H9 (cell line): ENCODE measurements at regions not wholly inside any gene's neighbourhood (a gene's known extent, or its start where the extent isn't known, plus 50 kb on each side); places are given as distances from the start of the nearest gene placed in this dataset.
"Not testable (repeated sequence)": the region's sequence is repeated elsewhere in the genome, so short reads cannot be mapped to it uniquely, and the experiment has no call there.

Experiments
- DNase-seq: peaks from one replicate; pipeline ENCODE4 v3.0.0-alpha.2; 2017
- H2AFZ ChIP-seq: one replicate; pipeline ENCODE4 v1.6.1; 2013; ENCODE audit warnings: mild to moderate bottlenecking, low read length, control low read depth, moderate library complexity
- H2AK5ac ChIP-seq: 2 replicates; pipeline ENCODE4 v1.6.1; 2013; ENCODE audit warnings: low read length, control low read depth, mixed read lengths; ENCODE audit not compliant: insufficient read length
- H2BK120ac ChIP-seq: one replicate; pipeline ENCODE4 v1.6.1; 2013; ENCODE audit warnings: low read depth, mild to moderate bottlenecking, low read length, control low read depth, inconsistent platforms; ENCODE audit not compliant: poor library complexity, severe bottlenecking
- H2BK12ac ChIP-seq: 2 replicates; pipeline ENCODE4 v1.6.1; 2013; ENCODE audit warnings: low read length, control low read depth, mixed read lengths, low read depth; ENCODE audit not compliant: insufficient read length
- H2BK15ac ChIP-seq: 2 replicates; pipeline ENCODE4 v1.6.1; 2013; ENCODE audit warnings: low read depth, low read length, control low read depth
- H2BK20ac ChIP-seq: one replicate; pipeline ENCODE4 v1.6.1; 2013; ENCODE audit warnings: low read depth, mild to moderate bottlenecking, low read length, control low read depth, inconsistent platforms; ENCODE audit not compliant: poor library complexity, severe bottlenecking
- H2BK5ac ChIP-seq: 2 replicates; pipeline ENCODE4 v1.6.1; 2013; ENCODE audit warnings: low read length, control low read depth, mixed read lengths; ENCODE audit not compliant: insufficient read length
- H3K14ac ChIP-seq: 2 replicates; pipeline ENCODE4 v1.6.1; 2013; ENCODE audit warnings: low read length, control low read depth; ENCODE audit not compliant: insufficient read depth
- H3K18ac ChIP-seq: 2 replicates; pipeline ENCODE4 v1.6.1; 2013; ENCODE audit warnings: low read depth, mild to moderate bottlenecking, mixed read lengths, low read length, control low read depth; ENCODE audit not compliant: insufficient read length
- H3K23ac ChIP-seq: 2 replicates; pipeline ENCODE4 v1.6.1; 2013; ENCODE audit warnings: low read length, control low read depth, mixed read lengths, low read depth; ENCODE audit not compliant: insufficient read length
- H3K23me2 ChIP-seq: 2 replicates; pipeline ENCODE4 v1.6.1; 2013; ENCODE audit warnings: low read depth, mild to moderate bottlenecking, mixed read lengths, low read length, control low read depth; ENCODE audit not compliant: insufficient read length, poor library complexity, severe bottlenecking
- H3K27ac ChIP-seq: 2 replicates; pipeline ENCODE4 v1.5.1; 2013; ENCODE audit warnings: low read length, control low read depth, mixed read lengths, low read depth; ENCODE audit not compliant: insufficient read length
- H3K27me3 ChIP-seq: 2 replicates; pipeline ENCODE4 v1.6.1; 2013; ENCODE audit warnings: low read length, control low read depth, inconsistent platforms; ENCODE audit not compliant: insufficient read depth
- H3K4ac ChIP-seq: 2 replicates; pipeline ENCODE4 v1.6.1; 2013; ENCODE audit warnings: low read depth, mild to moderate bottlenecking, control low read depth, inconsistent platforms, low read length, moderate library complexity
- H3K4me1 ChIP-seq: 2 replicates; pipeline ENCODE4 v1.6.1; 2013; ENCODE audit warnings: low read length, control low read depth, inconsistent platforms; ENCODE audit not compliant: insufficient read depth
- H3K4me2 ChIP-seq: 2 replicates; pipeline ENCODE4 v1.6.1; 2013; ENCODE audit warnings: low read length, control low read depth, mixed read lengths; ENCODE audit not compliant: insufficient read length, insufficient read depth
- H3K56ac ChIP-seq: 2 replicates; pipeline ENCODE4 v1.6.1; 2013; ENCODE audit warnings: low read depth, mild to moderate bottlenecking, mixed read lengths, low read length, control low read depth; ENCODE audit not compliant: insufficient read length
- H3K79me1 ChIP-seq: 2 replicates; pipeline ENCODE4 v1.6.1; 2013; ENCODE audit warnings: low read depth, mild to moderate bottlenecking, moderate library complexity, low read length, control low read depth, inconsistent platforms; ENCODE audit not compliant: insufficient read depth, poor library complexity, severe bottlenecking
- H3K79me2 ChIP-seq: 2 replicates; pipeline ENCODE4 v1.6.1; 2013; ENCODE audit warnings: low read length, control low read depth, inconsistent platforms; ENCODE audit not compliant: insufficient read depth
- H3K9ac ChIP-seq: 2 replicates; pipeline ENCODE4 v1.6.1; 2013; ENCODE audit warnings: low read length, control low read depth, mixed read lengths; ENCODE audit not compliant: insufficient read length; ENCODE audit errors: extremely low read depth
- H3K9me3 ChIP-seq: one replicate; pipeline ENCODE4 v1.6.1; 2013; ENCODE audit warnings: low read depth, low read length, inconsistent platforms; ENCODE audit not compliant: control insufficient read depth
- H3T11ph ChIP-seq: one replicate; pipeline ENCODE4 v1.6.1; 2013; ENCODE audit warnings: mild to moderate bottlenecking, low read length, control low read depth, inconsistent platforms
- H4K20me1 ChIP-seq: one replicate; pipeline ENCODE4 v1.6.1; 2013; ENCODE audit not compliant: control insufficient read depth, insufficient read length, insufficient read depth
- H4K5ac ChIP-seq: 2 replicates; pipeline ENCODE4 v1.6.1; 2013; ENCODE audit warnings: low read depth, mild to moderate bottlenecking, mixed read lengths, low read length, control low read depth; ENCODE audit not compliant: insufficient read length
- H4K8ac ChIP-seq: replicated peaks from 2 replicates; pipeline ENCODE4 v1.6.1; 2013; ENCODE audit warnings: low read length, control low read depth, mixed read lengths, low read depth; ENCODE audit not compliant: insufficient read length
- H4K91ac ChIP-seq: 2 replicates; pipeline ENCODE4 v1.6.1; 2013; ENCODE audit warnings: low read depth, mild to moderate bottlenecking, moderate library complexity, mixed read lengths, low read length, control low read depth; ENCODE audit not compliant: insufficient read length
- H3K27ac Mint-ChIP-seq, 3 experiments: 2 replicates in 2 of 3; 3 replicates in 1 of 3; pipeline ENCODE4 v1.8.0; 2020 to 2021; ENCODE audit warnings: mixed read lengths in 3 of 3, mild to moderate bottlenecking in 1 of 3, moderate library complexity in 1 of 3
- H3K27me3 Mint-ChIP-seq: 2 replicates; pipeline ENCODE4 v1.8.0; 2021; ENCODE audit warnings: low read depth, mild to moderate bottlenecking, moderate library complexity, mixed read lengths
- H3K36me3 Mint-ChIP-seq, 3 experiments: 2 replicates in 2 of 3; 3 replicates in 1 of 3; pipeline ENCODE4 v1.8.0; 2020 to 2021; ENCODE audit warnings: low read depth in 3 of 3, mixed read lengths in 3 of 3; ENCODE audit not compliant: insufficient read depth in 1 of 3
- H3K4me1 Mint-ChIP-seq, 2 experiments: 2 replicates each; pipeline ENCODE4 v1.8.0; 2020; ENCODE audit warnings: mixed read lengths in 2 of 2
- H3K4me3 Mint-ChIP-seq, 2 experiments: 2 replicates in 1 of 2; 3 replicates in 1 of 2; pipeline ENCODE4 v1.8.0; 2020 to 2021; ENCODE audit warnings: mild to moderate bottlenecking in 2 of 2, mixed read lengths in 2 of 2, moderate library complexity in 1 of 2
- H3K9me3 Mint-ChIP-seq, 2 experiments: 2 replicates in 1 of 2; 3 replicates in 1 of 2; pipeline ENCODE4 v1.8.0; 2020; ENCODE audit warnings: mild to moderate bottlenecking in 2 of 2, mixed read lengths in 2 of 2, moderate library complexity in 1 of 2
- CTCF ChIP-seq: fragments of 200-600 bp; sonication (generic); conservative IDR thresholded peaks from 3 replicates; pipeline ENCODE4 v1.8.0; 2021; ENCODE audit warnings: antibody characterized with exemption, mild to moderate bottlenecking
- WGBS: extraction: QIAGEN DNeasy Blood & Tissue Kit; methylation state at CpG from one replicate; pipeline ENCODE4 v1.1.7; 2013; ENCODE audit warnings: missing lambda C conversion rate, low lambda C conversion rate, mixed read lengths; ENCODE audit not compliant: insufficient read length; ENCODE audit errors: extremely low coverage; 5-methylcytosine and 5-hydroxymethylcytosine counted together

GRCh38 chr11:71127806-71128205, 124.6 kb downstream of the SHANK2 start:
- no CpG with 5 or more reads among the region's 11 CpGs for WGBS
- H4K8ac ChIP-seq, result no peak overlapping the region
- H3K27ac ChIP-seq, result no peak overlapping the region
- H3K23ac ChIP-seq, result no peak overlapping the region
- Mint-ChIP-seq H3K4me3 (no peak overlapping the region), H3K27ac (no peak overlapping the region; a peak in 1 of 7 replicates), H3K9me3 (peaks cover 2 to 4% of the 10 kb centered on the region in 2 experiments; a peak in 2 of 5 replicates), H3K36me3 (peaks cover 15 to 32% (median 24%) of the 10 kb centered on the region in 3 experiments), H3K4me1 (peaks cover 19% of the 10 kb centered on the region in 2 experiments), H3K27me3 (peaks cover 2% of the 10 kb centered on the region; the same call in 1 of the 2 replicates)
- H3K23me2 ChIP-seq, result no peaks in the 10 kb centered on the region
- H2BK12ac ChIP-seq, result no peak overlapping the region
- H3K56ac ChIP-seq, result no peak overlapping the region
- H3K4me2 ChIP-seq, result no peak overlapping the region
- no peak overlapping the region for H3K4ac ChIP-seq
- H3K4me1 ChIP-seq, result no peaks in the 10 kb centered on the region
- DNase-seq, result no peak
- H2AFZ ChIP-seq, result no peak overlapping the region
- no peak overlapping the region for H3T11ph ChIP-seq
- TF ChIP-seq CTCF, result no peak
- H4K5ac ChIP-seq, result no peak overlapping the region
- H3K9me3 ChIP-seq, result no peaks in the 10 kb centered on the region
- H3K79me2 ChIP-seq, result no peaks in the 10 kb centered on the region
- H3K27me3 ChIP-seq, result no peaks in the 10 kb centered on the region
- no peak overlapping the region for H2BK15ac ChIP-seq
- no peak overlapping the region for H4K91ac ChIP-seq
- no peak overlapping the region for H2BK120ac ChIP-seq
- H2AK5ac ChIP-seq, result no peak overlapping the region
- H4K20me1 ChIP-seq, result no peaks in the 10 kb centered on the region
- H3K9ac ChIP-seq, result no peak overlapping the region
- no peak overlapping the region for H3K14ac ChIP-seq
- H2BK20ac ChIP-seq, result no peak overlapping the region
- no peaks in the 10 kb centered on the region for H3K79me1 ChIP-seq
- no peak overlapping the region for H2BK5ac ChIP-seq
- H3K18ac ChIP-seq, result no peak overlapping the region

DNA sequence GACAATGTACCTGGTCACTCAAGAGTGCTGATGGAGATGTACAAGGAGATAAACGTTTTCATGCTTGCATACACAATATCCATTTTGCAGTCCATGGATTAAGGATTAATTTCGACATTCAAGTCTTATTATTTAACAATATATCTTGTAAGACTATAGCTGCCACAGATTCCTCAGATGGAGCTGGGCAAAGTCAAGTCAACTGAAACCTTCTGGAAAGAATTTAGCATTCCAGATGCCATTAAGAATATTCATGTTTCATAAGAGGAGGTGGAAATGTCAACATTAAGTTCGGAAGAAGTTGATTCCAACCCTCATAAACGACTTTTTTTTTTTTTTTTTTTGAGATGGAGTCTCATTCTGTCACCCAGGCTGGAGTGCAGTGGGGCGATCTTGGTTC, 126.0 kb downstream of the SHANK2 start:
- H4K5ac ChIP-seq, H3T11ph ChIP-seq, DNase-seq, H3K23ac ChIP-seq, H3K9me3 ChIP-seq, H3K18ac ChIP-seq, H3K27me3 ChIP-seq, H3K4me2 ChIP-seq, H3K79me1 ChIP-seq, H3K14ac ChIP-seq, H3K4me1 Mint-ChIP-seq, H2BK120ac ChIP-seq, H3K9me3 Mint-ChIP-seq, H3K23me2 ChIP-seq, H3K56ac ChIP-seq, H2BK12ac ChIP-seq, H2BK5ac ChIP-seq, H3K4me3 Mint-ChIP-seq, H2BK20ac ChIP-seq, H2AK5ac ChIP-seq, H2BK15ac ChIP-seq, H3K79me2 ChIP-seq, H3K4me1 ChIP-seq, H3K27ac Mint-ChIP-seq, H4K20me1 ChIP-seq, H3K9ac ChIP-seq, H3K27me3 Mint-ChIP-seq, H2AFZ ChIP-seq, H4K8ac ChIP-seq, H3K4ac ChIP-seq, H3K27ac ChIP-seq, H4K91ac ChIP-seq: not testable (repeated sequence)
- no CpG with 5 or more reads among the region's 5 CpGs for WGBS
- peaks cover 15 to 30% (median 25%) of the 10 kb centered on the region in 3 experiments for H3K36me3 Mint-ChIP-seq
